SH-SY5Y (cell line): ENCODE measurements at regions not wholly inside any gene's neighbourhood (a gene's known extent, or its start where the extent isn't known, plus 50 kb on each side); places are given as distances from the start of the nearest gene placed in this dataset.

Source experiments
- GATA2 ChIP-seq: IDR thresholded peaks from 2 replicates; pipeline ENCODE4 v1.6.1; 2011; ENCODE audit warnings: mild to moderate bottlenecking, low read depth, low read length
- GATA3 ChIP-seq: IDR thresholded peaks from 2 replicates; pipeline ENCODE4 v1.6.1; 2011; ENCODE audit warnings: low read depth, mild to moderate bottlenecking, low read length, moderate library complexity

DNA sequence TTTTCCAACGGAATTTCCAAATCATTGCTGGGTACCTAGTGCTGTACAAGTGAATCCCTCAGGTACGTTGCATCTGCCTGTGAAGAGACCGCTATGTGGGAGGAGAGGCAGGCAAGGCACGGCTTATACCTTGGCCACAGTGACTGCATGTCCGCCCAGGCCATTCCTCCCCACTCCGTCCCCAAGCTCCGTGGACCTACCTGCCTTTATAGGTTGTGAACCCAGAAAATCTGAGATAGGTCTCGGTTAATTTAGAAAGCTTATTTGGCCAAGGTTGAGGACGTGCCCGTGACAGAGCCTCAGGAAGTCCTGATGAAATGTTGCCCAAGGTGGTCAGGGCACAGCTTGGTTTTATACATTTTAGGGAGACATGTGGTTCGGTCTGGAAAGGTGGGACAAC lies 218.5 kb upstream of the TSHZ3 start:
- no peak for TF ChIP-seq GATA3
- no peak for TF ChIP-seq GATA2
